HCT116 (cell line): ENCODE measurements at regions not wholly inside any gene's neighbourhood (a gene's known extent, or its start where the extent isn't known, plus 50 kb on each side); places are given as distances from the start of the nearest gene placed in this dataset.
A peak's percentile ranks its signal among the peaks of the same experiment; 100 is the strongest.
"Not testable (repeated sequence)": the region's sequence is repeated elsewhere in the genome, so short reads cannot be mapped to it uniquely, and the experiment has no call there.

Experiments
- ATAC-seq: fragments of 200-7000 bp; cut with Tn5 transposase; 2 replicates; pipeline ENCODE4 v1.9.1; 2020; ENCODE audit warnings: mild to moderate bottlenecking, moderate library complexity
- BruUV-seq: library from RNA; stranded (reverse); fragments of 400-500 nt; replicated peaks from 2 replicates; lab custom pipeline; 2021; lab: Mats Ljungman, UMichigan
- CTCF ChIA-PET: fragments of 300-600 bp; sonication (Branson Sonifier 250); formaldehyde crosslinking; loops from one replicate; lab custom pipeline; 2021; ENCODE audit warnings: antibody characterized with exemption; lab: Charles Lee
- POLR2A ChIA-PET: fragments of 300-600, 350-600 bp; sonication (Branson Sonifier 250); formaldehyde crosslinking; loops from one replicate; lab custom pipeline; 2021; ENCODE audit warnings: antibody characterized with exemption; lab: Charles Lee
- RAD21 ChIA-PET, 2 experiments: fragments of 300-600 bp; sonication (Branson Sonifier 250); formaldehyde crosslinking; loops; one replicate each; lab custom pipeline; 2023; ENCODE audit warnings: low total read pairs in 2 of 2; ENCODE audit not compliant: uncharacterized antibody in 2 of 2, unreplicated experiment in 2 of 2, low non-redundant PET in 1 of 2; lab: Charles Lee
- DNase-seq: peaks from one replicate; pipeline ENCODE4 v3.0.0-alpha.2; 2010; ENCODE audit warnings: low read depth, low spot score
- H2AFZ ChIP-seq: fragments of 200-600 bp; shearing (Covaris generic), sonication (generic); 2 replicates; pipeline ENCODE4 v1.6.1; 2017; ENCODE audit warnings: low read depth, mixed run types, mixed read lengths, antibody characterized with exemption, low read length; ENCODE audit not compliant: poor library complexity, severe bottlenecking
- H3K27ac ChIP-seq: 2 replicates; pipeline ENCODE4 v1.5.1; 2012; ENCODE audit warnings: low read depth, low read length
- H3K27me3 ChIP-seq: fragments of 200-600 bp; sonication (generic); 2 replicates; pipeline ENCODE4 v1.6.1; 2016; ENCODE audit warnings: mixed run types, low read length, mixed read lengths; ENCODE audit not compliant: insufficient read depth
- H3K36me3 ChIP-seq, 2 experiments: fragments of 200-500 bp in 1 of 2; fragments of 200-600 bp in 1 of 2; sonication (Bioruptor generic) in 1 of 2; sonication (generic) in 1 of 2; 2 replicates each; pipeline versions ENCODE4 v1.5.1 to v1.6.1; 2014 to 2016; ENCODE audit warnings: low read length in 2 of 2, inconsistent platforms in 1 of 2, mixed read lengths in 1 of 2, mixed run types in 1 of 2; ENCODE audit not compliant: insufficient read depth in 2 of 2, control insufficient read depth in 1 of 2
- H3K4me1 ChIP-seq, 2 experiments: fragments of 200-600 bp in 1 of 2; sonication (generic) in 1 of 2; 2 replicates each; pipeline versions ENCODE4 v1.5.1 to v1.6.1; 2012 to 2017; ENCODE audit warnings: low read length in 2 of 2, inconsistent platforms in 1 of 2, mild to moderate bottlenecking in 1 of 2, mixed read lengths in 1 of 2, mixed run types in 1 of 2, moderate library complexity in 1 of 2; ENCODE audit not compliant: insufficient read depth in 2 of 2, control insufficient read depth in 1 of 2
- H3K4me2 ChIP-seq: fragments of 200-600 bp; sonication (generic); 2 replicates; pipeline ENCODE4 v1.6.1; 2017; ENCODE audit warnings: mixed run types, low read length, mixed read lengths
- H3K4me3 ChIP-seq, 2 experiments: fragments of 200-600 bp in 1 of 2; sonication (generic) in 1 of 2; replicated peaks in 1 of 2; 2 replicates each; pipeline ENCODE4 v1.5.1; 2011 to 2016; ENCODE audit warnings: low read length in 2 of 2, control low read depth in 1 of 2, low read depth in 1 of 2, mild to moderate bottlenecking in 1 of 2, mixed read lengths in 1 of 2, mixed run types in 1 of 2
- H3K79me2 ChIP-seq: fragments of 200-600 bp; sonication (generic); 2 replicates; pipeline ENCODE4 v1.6.1; 2017; ENCODE audit warnings: mild to moderate bottlenecking, mixed run types, low read length, moderate library complexity, mixed read lengths; ENCODE audit not compliant: insufficient read depth
- H3K9ac ChIP-seq: fragments of 200-600 bp; sonication (generic); 2 replicates; pipeline ENCODE4 v1.6.1; 2016; ENCODE audit warnings: low read length, mixed read lengths
- H3K9me2 ChIP-seq: fragments of 200-600 bp; sonication (generic), shearing (Covaris generic); 2 replicates; pipeline ENCODE4 v1.6.1; 2017; ENCODE audit warnings: mixed run types, mild to moderate bottlenecking, moderate library complexity; ENCODE audit not compliant: insufficient read depth
- H3K9me3 ChIP-seq, 2 experiments: fragments of 200-500 bp in 1 of 2; fragments of 200-600 bp in 1 of 2; sonication (Bioruptor generic) in 1 of 2; sonication (generic) in 1 of 2; 2 replicates each; pipeline ENCODE4 v1.6.1; 2014 to 2017; ENCODE audit warnings: low read length in 2 of 2, mixed read lengths in 2 of 2, inconsistent platforms in 1 of 2, low read depth in 1 of 2, mild to moderate bottlenecking in 1 of 2, mixed run types in 1 of 2, moderate library complexity in 1 of 2; ENCODE audit not compliant: control insufficient read depth in 1 of 2, insufficient read depth in 1 of 2
- H4K20me1 ChIP-seq: fragments of 200-600 bp; sonication (generic), shearing (Covaris generic); 2 replicates; pipeline ENCODE4 v1.6.1; 2017; ENCODE audit warnings: mixed run types, mild to moderate bottlenecking, moderate library complexity; ENCODE audit not compliant: insufficient read depth
- CEBPB ChIP-seq: IDR thresholded peaks from 2 replicates; pipeline ENCODE4 v1.6.1; 2012; ENCODE audit warnings: low read depth
- EGR1 ChIP-seq: IDR thresholded peaks from 2 replicates; pipeline ENCODE4 v1.6.1; 2012; ENCODE audit warnings: low read depth
- JUND ChIP-seq: IDR thresholded peaks from 2 replicates; pipeline ENCODE4 v1.6.1; 2012
- RAD21 ChIP-seq: IDR thresholded peaks from 2 replicates; pipeline ENCODE4 v1.6.1; 2012; ENCODE audit warnings: low read depth, mild to moderate bottlenecking
- SIN3A ChIP-seq: IDR thresholded peaks from 2 replicates; pipeline ENCODE4 v1.6.1; 2012; ENCODE audit warnings: low read depth
- SP1 ChIP-seq: IDR thresholded peaks from 2 replicates; pipeline ENCODE4 v1.6.1; 2012; ENCODE audit warnings: low read depth
- SRF ChIP-seq: IDR thresholded peaks from 2 replicates; pipeline ENCODE4 v1.6.1; 2012; ENCODE audit warnings: low read depth
- YY1 ChIP-seq: IDR thresholded peaks from 2 replicates; pipeline ENCODE4 v1.6.1; 2011; ENCODE audit warnings: low read length, low read depth, moderate library complexity, mild to moderate bottlenecking; ENCODE audit not compliant: insufficient replicate concordance; ENCODE audit errors: extremely low read depth
- ZNF274 ChIP-seq: fragments of 200-500 bp; sonication (Bioruptor generic); IDR thresholded peaks from 2 replicates; pipeline ENCODE4 v1.6.1; 2014; ENCODE audit warnings: mild to moderate bottlenecking, low read depth, low read length, inconsistent platforms
- intact Hi-C: fragments of 100-400 bp; cut with micrococcal nuclease; formaldehyde crosslinking; loops from 2 replicates; pipeline ENCODE4 v1.10.0; 2022
- TF ChIP-seq, protein P1 (sequence below): IDR thresholded peaks from 2 replicates; pipeline ENCODE4 v1.6.1; 2012
- TF ChIP-seq, protein P2 (sequence below): IDR thresholded peaks from 2 replicates; pipeline ENCODE4 v1.6.1; 2011; ENCODE audit warnings: mild to moderate bottlenecking, low read length, moderate library complexity; ENCODE audit not compliant: insufficient replicate concordance; ENCODE audit errors: extremely low read depth
- TF ChIP-seq, protein P3 (sequence below), 3 experiments: fragments of 200-600 bp in 1 of 3; sonication (generic) in 1 of 3; IDR thresholded peaks in 2 of 3; conservative IDR thresholded peaks in 1 of 3; 2 replicates each; pipeline ENCODE4 v1.5.1; 2012 to 2017; ENCODE audit warnings: low read depth in 2 of 3, low read length in 2 of 3, antibody characterized with exemption in 1 of 3, borderline replicate concordance in 1 of 3, control low read depth in 1 of 3, mild to moderate bottlenecking in 1 of 3, mixed read lengths in 1 of 3, mixed run types in 1 of 3, moderate library complexity in 1 of 3; ENCODE audit not compliant: insufficient read depth in 1 of 3
- TF ChIP-seq, protein P4 (sequence below): IDR thresholded peaks from 2 replicates; pipeline ENCODE4 v1.6.1; 2012

DNA sequence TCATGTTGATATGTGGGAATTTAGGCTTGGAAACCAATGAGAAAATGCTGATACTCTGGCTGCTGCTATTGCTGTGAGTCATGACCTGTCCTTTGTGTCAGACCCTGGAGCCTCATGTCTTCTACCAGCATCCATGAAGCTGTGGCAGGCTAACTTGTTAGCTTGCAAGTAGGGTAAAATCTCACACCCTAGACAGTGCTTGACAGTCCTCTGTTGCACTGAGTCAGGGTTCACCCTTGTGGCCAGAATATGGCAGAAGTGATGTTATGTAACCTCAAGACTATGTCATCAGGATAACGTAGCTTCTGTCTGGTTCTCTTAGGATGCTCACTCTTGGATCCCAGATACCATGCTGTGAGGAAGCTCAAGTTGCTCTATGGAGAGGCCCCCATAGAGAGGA, 110.8 kb downstream of the LHX2 start (continued):
- TF ChIP-seq ZNF274 (no peak), YY1 (no peak), SRF (no peak), SIN3A (no peak)

DNA sequence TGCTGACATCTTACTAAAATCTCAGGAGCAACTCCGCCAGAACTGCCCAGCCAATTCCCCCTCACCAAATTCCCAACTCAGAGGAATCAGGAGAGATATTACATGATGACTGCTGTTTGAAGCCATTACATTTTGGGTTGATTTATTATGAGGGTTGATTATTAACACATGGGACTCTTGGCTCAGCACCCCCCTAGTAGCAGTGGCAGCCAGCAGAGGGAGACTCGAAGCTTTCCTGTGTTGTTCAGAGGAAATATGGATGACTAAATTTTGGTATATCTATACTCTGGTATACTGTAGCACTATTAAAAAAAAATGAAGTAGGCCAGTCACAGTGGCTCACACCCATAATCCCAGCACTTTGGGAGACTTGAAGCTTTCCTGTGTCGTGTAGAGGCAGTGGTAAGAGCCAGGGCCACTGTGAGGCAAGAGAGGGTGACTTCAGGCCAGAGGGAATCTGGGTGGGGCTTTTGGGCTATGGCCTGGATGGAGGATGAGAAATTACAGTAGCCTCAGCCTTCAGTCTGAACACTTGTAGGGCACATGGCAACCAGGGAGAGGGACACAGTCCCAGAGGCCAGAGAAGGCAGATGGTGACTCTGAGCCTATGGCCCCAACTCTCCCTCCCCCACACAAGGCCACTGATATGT, 111.4 kb downstream of the LHX2 start:
- no TSS peak for BruUV-seq
- Histone ChIP-seq H3K9me3 (no peaks in the 10 kb centered on the region), H4K20me1 (no peaks in the 10 kb centered on the region), H3K79me2 (no peaks in the 10 kb centered on the region), H3K27ac (no peak overlapping the region), H2AFZ (no peak overlapping the region), H3K9me2 (no peaks in the 10 kb centered on the region), H3K27me3 (no peaks in the 10 kb centered on the region), H3K9ac (no peak overlapping the region), H3K4me1 (peaks cover 0 to 3% of the 10 kb centered on the region in 2 experiments; a peak in 1 of 4 replicates), H3K4me3 (no peak overlapping the region), H3K36me3 (no peaks in the 10 kb centered on the region), H3K4me2 (no peak overlapping the region)
- TF ChIP-seq EGR1 (no peak), RAD21 (peak; percentile 61), CEBPB (no peak), SP1 (no peak), JUND (no peak)
- TF ChIP-seq, protein P1, sequence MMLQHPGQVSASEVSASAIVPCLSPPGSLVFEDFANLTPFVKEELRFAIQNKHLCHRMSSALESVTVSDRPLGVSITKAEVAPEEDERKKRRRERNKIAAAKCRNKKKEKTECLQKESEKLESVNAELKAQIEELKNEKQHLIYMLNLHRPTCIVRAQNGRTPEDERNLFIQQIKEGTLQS, result no peak
- TF ChIP-seq, protein P2, sequence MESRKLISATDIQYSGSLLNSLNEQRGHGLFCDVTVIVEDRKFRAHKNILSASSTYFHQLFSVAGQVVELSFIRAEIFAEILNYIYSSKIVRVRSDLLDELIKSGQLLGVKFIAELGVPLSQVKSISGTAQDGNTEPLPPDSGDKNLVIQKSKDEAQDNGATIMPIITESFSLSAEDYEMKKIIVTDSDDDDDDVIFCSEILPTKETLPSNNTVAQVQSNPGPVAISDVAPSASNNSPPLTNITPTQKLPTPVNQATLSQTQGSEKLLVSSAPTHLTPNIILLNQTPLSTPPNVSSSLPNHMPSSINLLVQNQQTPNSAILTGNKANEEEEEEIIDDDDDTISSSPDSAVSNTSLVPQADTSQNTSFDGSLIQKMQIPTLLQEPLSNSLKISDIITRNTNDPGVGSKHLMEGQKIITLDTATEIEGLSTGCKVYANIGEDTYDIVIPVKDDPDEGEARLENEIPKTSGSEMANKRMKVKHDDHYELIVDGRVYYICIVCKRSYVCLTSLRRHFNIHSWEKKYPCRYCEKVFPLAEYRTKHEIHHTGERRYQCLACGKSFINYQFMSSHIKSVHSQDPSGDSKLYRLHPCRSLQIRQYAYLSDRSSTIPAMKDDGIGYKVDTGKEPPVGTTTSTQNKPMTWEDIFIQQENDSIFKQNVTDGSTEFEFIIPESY, result no peak
- TF ChIP-seq, protein P3, sequence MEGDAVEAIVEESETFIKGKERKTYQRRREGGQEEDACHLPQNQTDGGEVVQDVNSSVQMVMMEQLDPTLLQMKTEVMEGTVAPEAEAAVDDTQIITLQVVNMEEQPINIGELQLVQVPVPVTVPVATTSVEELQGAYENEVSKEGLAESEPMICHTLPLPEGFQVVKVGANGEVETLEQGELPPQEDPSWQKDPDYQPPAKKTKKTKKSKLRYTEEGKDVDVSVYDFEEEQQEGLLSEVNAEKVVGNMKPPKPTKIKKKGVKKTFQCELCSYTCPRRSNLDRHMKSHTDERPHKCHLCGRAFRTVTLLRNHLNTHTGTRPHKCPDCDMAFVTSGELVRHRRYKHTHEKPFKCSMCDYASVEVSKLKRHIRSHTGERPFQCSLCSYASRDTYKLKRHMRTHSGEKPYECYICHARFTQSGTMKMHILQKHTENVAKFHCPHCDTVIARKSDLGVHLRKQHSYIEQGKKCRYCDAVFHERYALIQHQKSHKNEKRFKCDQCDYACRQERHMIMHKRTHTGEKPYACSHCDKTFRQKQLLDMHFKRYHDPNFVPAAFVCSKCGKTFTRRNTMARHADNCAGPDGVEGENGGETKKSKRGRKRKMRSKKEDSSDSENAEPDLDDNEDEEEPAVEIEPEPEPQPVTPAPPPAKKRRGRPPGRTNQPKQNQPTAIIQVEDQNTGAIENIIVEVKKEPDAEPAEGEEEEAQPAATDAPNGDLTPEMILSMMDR (IDR thresholded peaks at IDR 0.05 in 2 of 3, conservative IDR thresholded peaks at IDR 0.05 in 1 of 3; ENCODE audit: borderline replicate concordance in 1 of 3, insufficient read depth in 1 of 3, low read depth in 2 of 3, low read length in 2 of 3), result peak; percentile 53 to 70 (median 62); a peak in 5 of 6 replicates
- TF ChIP-seq, protein P4, sequence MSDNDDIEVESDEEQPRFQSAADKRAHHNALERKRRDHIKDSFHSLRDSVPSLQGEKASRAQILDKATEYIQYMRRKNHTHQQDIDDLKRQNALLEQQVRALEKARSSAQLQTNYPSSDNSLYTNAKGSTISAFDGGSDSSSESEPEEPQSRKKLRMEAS, result no peak
- intact Hi-C loops, result loop anchor here (2.0 to 5.0 kb wide), 2 partner anchors 578 to 721 kb away; no protein-coding TSS in a partner anchor
- ChIA-PET CTCF (interaction anchor here (0.9 to 1.2 kb wide), 2 partner anchors 264 to 266 kb away, joined by 3 to 4 read pairs; no protein-coding TSS in a partner anchor), POLR2A (no interaction called here), RAD21 (interaction anchor here in 1 of 2 experiments (1.2 kb wide), 1 partner anchor 28 kb away, joined by 3 read pairs; no protein-coding TSS in a partner anchor)
- ATAC-seq, result peak; percentile 66
- no peak for DNase-seq

DNA sequence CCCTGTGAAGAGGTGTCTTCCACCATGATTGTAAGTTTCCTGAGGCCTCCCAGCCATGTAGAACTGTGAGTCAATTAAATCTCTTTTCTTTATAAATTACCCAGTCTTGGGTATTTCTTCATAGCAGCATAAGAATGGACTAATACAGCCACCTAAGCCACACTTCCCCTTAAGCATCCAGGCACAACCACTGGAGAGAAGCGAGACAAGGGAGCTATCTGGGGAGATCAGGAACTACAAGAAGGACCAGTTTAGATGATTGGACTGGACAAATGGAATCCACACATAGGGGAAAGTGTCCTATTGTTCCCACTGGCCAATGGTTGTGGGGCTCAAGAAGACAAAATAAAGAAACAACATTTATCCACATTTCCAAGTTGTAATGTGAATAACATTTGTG, 112.1 kb downstream of the LHX2 start:
- H3K79me2 ChIP-seq, H3K27me3 ChIP-seq, H4K20me1 ChIP-seq, RAD21 ChIA-PET, H3K9me3 ChIP-seq, H3K9me2 ChIP-seq, DNase-seq, H3K4me1 ChIP-seq, ATAC-seq, H3K9ac ChIP-seq, H3K27ac ChIP-seq, H3K36me3 ChIP-seq, POLR2A ChIA-PET, BruUV-seq, H3K4me3 ChIP-seq, H3K4me2 ChIP-seq, H2AFZ ChIP-seq: not testable (repeated sequence)
- intact Hi-C loops, result loop anchor here (2.0 to 5.0 kb wide), 2 partner anchors 579 to 721 kb away; no protein-coding TSS in a partner anchor
- CTCF ChIA-PET, result interaction anchor here (1.2 kb wide), 1 partner anchor 265 kb away, joined by 3 read pairs; no protein-coding TSS in a partner anchor
